HG03442 (cell line): ENCODE measurements at regions not wholly inside any gene's neighbourhood (a gene's known extent, or its start where the extent isn't known, plus 50 kb on each side); places are given as distances from the start of the nearest gene placed in this dataset.

ENCODE experiments used
- ATAC-seq: cut with Tn5 transposase; IDR thresholded peaks from one replicate; pipeline ENCODE4 v1.9.1; 2021; ENCODE audit warnings: mild to moderate bottlenecking, moderate library complexity; ENCODE audit not compliant: unreplicated experiment

- no peak for ATAC-seq
These were observed 50.6 kb upstream of the GGTLC1 start for GRCh38 chr20:24039196-24039595.
